GM12891 (cell line): ENCODE measurements at regions not wholly inside any gene's neighbourhood (a gene's known extent, or its start where the extent isn't known, plus 50 kb on each side); places are given as distances from the start of the nearest gene placed in this dataset.

Experiments used
- POLR2A ChIP-seq: IDR thresholded peaks from 2 replicates; pipeline ENCODE4 v1.6.1; 2011; ENCODE audit warnings: low read depth, low read length, control low read depth
- SPI1 ChIP-seq: IDR thresholded peaks from 2 replicates; pipeline ENCODE4 v1.6.1; 2011; ENCODE audit warnings: low read depth, low read length, control low read depth

DNA sequence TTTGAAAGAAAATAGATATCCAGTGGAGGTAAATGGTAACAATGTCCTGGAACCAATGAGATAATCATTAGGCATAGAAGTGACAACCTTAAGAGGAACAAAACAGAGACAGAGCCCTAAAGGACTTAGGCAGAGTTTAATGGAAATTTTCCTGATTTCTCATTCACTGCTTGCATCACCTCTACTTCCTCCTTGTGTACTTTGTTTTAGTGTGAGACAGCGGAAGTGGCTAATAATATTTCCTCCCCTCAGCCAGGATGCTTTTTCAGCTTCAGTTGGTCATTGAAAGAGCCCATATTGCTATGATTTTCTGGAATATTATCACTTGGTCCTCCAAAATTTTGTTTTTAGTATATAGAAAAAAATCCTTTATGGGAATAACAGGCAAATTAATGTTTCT is 153.4 kb upstream of the MPDZ start:
- no peak for TF ChIP-seq POLR2A
- TF ChIP-seq SPI1: no peak
